ENCODE measurements at regions not wholly inside any gene's neighbourhood (a gene's known extent, or its start where the extent isn't known, plus 50 kb on each side); places are given as distances from the start of the nearest gene placed in this dataset.

- no peaks in the 10 kb centered on the region for H3K79me2 ChIP-seq (ENCODE audit: control insufficient read depth in 1 of 2, insufficient read depth in 2 of 2, low read length in 2 of 2)
- TF ChIP-seq JUND (IDR thresholded peaks at IDR 0.05; ENCODE audit: low read length): no peak
- no peak for TF ChIP-seq BRCA1 (IDR thresholded peaks at IDR 0.05; ENCODE audit: low read depth, low read length)
- no peak for TF ChIP-seq RAD21 (IDR thresholded peaks at IDR 0.05 in 1 of 2, conservative IDR thresholded peaks at IDR 0.05 in 1 of 2; ENCODE audit: low read depth in 2 of 2, low read length in 2 of 2)
- no peak for TF ChIP-seq SP4 (IDR thresholded peaks at IDR 0.05; ENCODE audit: low read length)
- no peak for TF ChIP-seq CTBP2 (IDR thresholded peaks at IDR 0.05; ENCODE audit: borderline replicate concordance, insufficient read depth, insufficient read length, low read length)
- TF ChIP-seq POLR2A (IDR thresholded peaks at IDR 0.05; ENCODE audit: control extremely low read depth in 1 of 2, low read depth in 2 of 2, low read length in 2 of 2): no peak
- TF ChIP-seq PHF8 (conservative IDR thresholded peaks at IDR 0.05; ENCODE audit: low read depth, low read length): no peak
- TF ChIP-seq POLR2AphosphoS5 (IDR thresholded peaks at IDR 0.05; ENCODE audit: low read depth, low read length): no peak
- no peaks in the 10 kb centered on the region for H3K9me3 ChIP-seq (ENCODE audit: insufficient read depth in 2 of 2, low read depth in 1 of 2, low read length in 1 of 2)
- H2BK20ac ChIP-seq (ENCODE audit: low read length): no peak overlapping the region
- H3K9ac ChIP-seq (replicated peaks in 1 of 4; ENCODE audit: extremely low read depth in 1 of 4, low read depth in 3 of 4, low read length in 3 of 4): no peak overlapping the region
- H3K27me3 ChIP-seq (replicated peaks in 1 of 4; ENCODE audit: control insufficient read depth in 3 of 4, extremely low read depth in 1 of 4, insufficient read depth in 3 of 4, low read length in 3 of 4): no peaks in the 10 kb centered on the region
- H2BK15ac ChIP-seq (ENCODE audit: low read length): no peak overlapping the region
- H3K4me3 ChIP-seq (ENCODE audit: extremely low read depth in 1 of 4, insufficient read depth in 2 of 4, low read depth in 3 of 4, low read length in 4 of 4): no peak overlapping the region
- no peak overlapping the region for H2BK12ac ChIP-seq (ENCODE audit: low read depth, low read length)
- H3K36me3 ChIP-seq (ENCODE audit: control insufficient read depth in 2 of 4, insufficient read depth in 4 of 4, low read length in 3 of 4): no peaks in the 10 kb centered on the region
- H3K4me1 ChIP-seq (replicated peaks in 1 of 4; ENCODE audit: control insufficient read depth in 3 of 4, insufficient read depth in 4 of 4, low read length in 3 of 4): no peaks in the 10 kb centered on the region
- no peaks in the 10 kb centered on the region for H4K20me1 ChIP-seq (replicated peaks in 1 of 2; ENCODE audit: control insufficient read depth in 1 of 2, insufficient read depth in 2 of 2, low read length in 2 of 2)
- H3K79me1 ChIP-seq (ENCODE audit: low read depth, low read length): no peaks in the 10 kb centered on the region
- H4K91ac ChIP-seq (replicated peaks; ENCODE audit: insufficient read length, low read length): no peak overlapping the region
- no peak overlapping the region for H3K14ac ChIP-seq (ENCODE audit: insufficient read length)
- no peak overlapping the region for H4K8ac ChIP-seq (ENCODE audit: extremely low read depth, insufficient read depth, low read length)
- no peak overlapping the region for H2AK5ac ChIP-seq (ENCODE audit: low read depth, low read length)
- H2AFZ ChIP-seq (ENCODE audit: low read length): no peak overlapping the region
- H3K4ac ChIP-seq (replicated peaks; ENCODE audit: insufficient read length, low read depth, low read length): no peak overlapping the region
- no peak overlapping the region for H3K18ac ChIP-seq (ENCODE audit: extremely low read depth, low read length)
- no peaks in the 10 kb centered on the region for H3K23me2 ChIP-seq (ENCODE audit: low read depth, low read length)
- FAIRE-seq (no peak), DNase-seq (ENCODE audit: low read depth in 1 of 2, low spot score in 2 of 2) (no peak)
- H4K5ac ChIP-seq (ENCODE audit: insufficient read length, low read depth, low read length): no peak overlapping the region
- no peak overlapping the region for H3K4me2 ChIP-seq (ENCODE audit: insufficient read depth in 1 of 2, low read depth in 2 of 2, low read length in 2 of 2)
- H2BK120ac ChIP-seq (replicated peaks; ENCODE audit: low read depth, low read length): no peak overlapping the region
- H3K27ac ChIP-seq (ENCODE audit: low read depth, low read length): no peak overlapping the region
- POLR2A ChIA-PET (ENCODE audit: partially characterized antibody): no interaction called here
- CTCF ChIA-PET (ENCODE audit: partially characterized antibody): interaction anchor here (0.9 to 1.1 kb wide), 2 partner anchors 11 to 175 kb away, joined by 3 read pairs; no protein-coding TSS in a partner anchor
- no peak overlapping the region for H2BK5ac ChIP-seq (ENCODE audit: low read depth, low read length)
- no peak overlapping the region for H3K23ac ChIP-seq (ENCODE audit: insufficient read length)
- no peak overlapping the region for H3K56ac ChIP-seq (replicated peaks; ENCODE audit: insufficient read length, low read depth, low read length)
- 84% methylated on average over 2 of the region's 2 CpGs; no CpG with 5 or more reads in 1 of the 2 experiments for WGBS, 2 experiments (ENCODE audit: extremely low coverage in 1 of 2, insufficient coverage in 1 of 2, insufficient read length in 1 of 2, insufficient replicate concordance in 2 of 2, low coverage in 1 of 2, low lambda C conversion rate in 2 of 2, missing lambda C conversion rate in 1 of 2)
These were observed 339.8 kb upstream of the SEMA6D start for GRCh38 chr15:47377465-47377864.

Data from H1 (cell line).